PFSK-1 (cell line): ENCODE measurements at regions not wholly inside any gene's neighbourhood (a gene's known extent, or its start where the extent isn't known, plus 50 kb on each side); places are given as distances from the start of the nearest gene placed in this dataset.

Experiments
- FOXP2 ChIP-seq: optimal IDR thresholded peaks from 2 replicates; pipeline ENCODE3; 2011; ENCODE audit warnings: borderline replicate concordance, control low read depth, inconsistent platforms; ENCODE audit not compliant: insufficient read depth; ENCODE audit errors: extremely low read length, extremely low read depth
- POLR2AphosphoS5 ChIP-seq: IDR thresholded peaks from 2 replicates; pipeline ENCODE4 v1.6.1; 2012; ENCODE audit warnings: low read depth, mild to moderate bottlenecking, control low read depth, low read length, moderate library complexity
- REST ChIP-seq, 2 experiments: IDR thresholded peaks; 2 replicates each; pipeline versions ENCODE4 v1.6.1 to v1.8.0; 2011 to 2012; ENCODE audit warnings: low read depth in 2 of 2, low read length in 2 of 2, control low read depth in 1 of 2, inconsistent platforms in 1 of 2, mild to moderate bottlenecking in 1 of 2, moderate library complexity in 1 of 2; ENCODE audit not compliant: insufficient read depth in 1 of 2
- SIN3A ChIP-seq: IDR thresholded peaks from 2 replicates; pipeline ENCODE4 v1.6.1; 2012; ENCODE audit warnings: mild to moderate bottlenecking, low read length, moderate library complexity, borderline replicate concordance; ENCODE audit not compliant: insufficient read depth
- TAF1 ChIP-seq: IDR thresholded peaks from 2 replicates; pipeline ENCODE4 v1.6.1; 2012; ENCODE audit warnings: low read length, control low read depth, borderline replicate concordance; ENCODE audit not compliant: insufficient read depth

GRCh38 chr4:124509151-124509550 is 203.4 kb downstream of the ANKRD50 start:
- no peak for TF ChIP-seq SIN3A
- no peak for TF ChIP-seq FOXP2
- no peak for TF ChIP-seq TAF1
- no peak for TF ChIP-seq POLR2AphosphoS5
- no peak for TF ChIP-seq REST (IDR thresholded peaks at IDR 0.05; ENCODE audit: insufficient read depth in 1 of 2, low read depth in 2 of 2, low read length in 2 of 2)

GRCh38 chr4:124514588-124514987 is 197.9 kb downstream of the ANKRD50 start:
- TF ChIP-seq POLR2AphosphoS5 = no peak
- no peak for TF ChIP-seq REST (IDR thresholded peaks at IDR 0.05; ENCODE audit: insufficient read depth in 1 of 2, low read depth in 2 of 2, low read length in 2 of 2)
- no peak for TF ChIP-seq TAF1
- no peak for TF ChIP-seq FOXP2
- no peak for TF ChIP-seq SIN3A

GRCh38 chr4:124515591-124515990 is 196.9 kb downstream of the ANKRD50 start:
- TF ChIP-seq FOXP2 (no peak), REST (IDR thresholded peaks at IDR 0.05; ENCODE audit: insufficient read depth in 1 of 2, low read depth in 2 of 2, low read length in 2 of 2) (no peak), TAF1 (no peak), POLR2AphosphoS5 (no peak), SIN3A (no peak)

- TF ChIP-seq SIN3A = no peak
- TF ChIP-seq TAF1 = no peak
- no peak for TF ChIP-seq POLR2AphosphoS5
- TF ChIP-seq FOXP2 = no peak
- TF ChIP-seq REST (IDR thresholded peaks at IDR 0.05; ENCODE audit: insufficient read depth in 1 of 2, low read depth in 2 of 2, low read length in 2 of 2) = no peak
These were observed 193.3 kb downstream of the ANKRD50 start for GRCh38 chr4:124519196-124519595.

GRCh38 chr4:124523816-124524215 is 188.7 kb downstream of the ANKRD50 start:
- TF ChIP-seq POLR2AphosphoS5 (no peak), TAF1 (no peak), REST (IDR thresholded peaks at IDR 0.05; ENCODE audit: insufficient read depth in 1 of 2, low read depth in 2 of 2, low read length in 2 of 2) (no peak), FOXP2 (no peak), SIN3A (no peak)
